GM18498 (cell line): ENCODE measurements at regions not wholly inside any gene's neighbourhood (a gene's known extent, or its start where the extent isn't known, plus 50 kb on each side); places are given as distances from the start of the nearest gene placed in this dataset.
"Not testable (repeated sequence)": the region's sequence is repeated elsewhere in the genome, so short reads cannot be mapped to it uniquely, and the experiment has no call there.

ENCODE experiments used
- ATAC-seq: cut with Tn5 transposase; IDR thresholded peaks from one replicate; pipeline ENCODE4 v1.9.1; 2021; ENCODE audit warnings: mild to moderate bottlenecking, moderate library complexity; ENCODE audit not compliant: unreplicated experiment

DNA sequence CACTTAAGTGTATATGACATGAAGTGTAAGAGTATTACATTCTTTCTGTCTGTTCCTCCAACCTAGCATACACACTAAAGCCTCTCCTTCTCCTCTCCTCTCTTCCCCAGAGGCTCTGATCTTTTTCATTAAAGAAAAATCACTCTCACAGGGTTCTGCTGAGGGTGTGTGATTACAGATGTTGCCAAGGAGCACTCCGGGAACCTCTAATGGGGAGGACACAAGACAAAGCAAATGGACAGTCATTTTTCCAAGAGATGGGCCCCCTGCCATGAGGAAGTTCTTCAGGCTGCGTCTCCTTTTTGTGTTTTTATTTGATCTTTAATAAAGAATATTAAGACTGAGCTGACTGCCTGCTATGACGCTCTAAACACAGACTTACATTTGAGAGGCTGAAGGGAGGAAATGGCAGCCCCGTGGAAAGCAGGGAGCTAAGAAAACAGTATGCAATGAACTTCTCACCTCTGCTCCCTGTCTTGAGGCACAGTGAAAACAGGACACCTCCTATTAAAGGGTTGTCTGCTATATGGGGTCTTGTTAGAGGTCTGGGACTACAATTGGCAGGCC lies 578.1 kb downstream of the PIK3C3 start:
- no peak for ATAC-seq

DNA sequence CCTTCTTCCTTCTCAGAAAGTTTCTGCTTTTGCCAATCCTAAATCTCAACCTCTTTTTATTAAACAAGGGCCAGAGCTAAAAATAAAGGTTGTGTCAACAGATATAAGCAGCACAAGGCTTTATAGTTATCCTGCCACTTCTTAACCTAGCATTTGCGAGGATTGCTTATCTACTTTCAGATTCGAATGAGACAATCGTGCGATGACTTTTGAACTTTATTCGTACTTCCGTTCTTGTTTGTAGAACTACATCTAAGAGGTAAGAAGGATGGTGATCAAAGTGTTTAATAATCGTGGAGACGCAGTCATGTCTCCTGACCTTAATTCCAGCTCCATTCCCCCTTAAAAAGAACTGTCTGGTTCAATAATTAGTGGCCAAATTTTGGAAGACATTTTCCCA lies 578.6 kb downstream of the PIK3C3 start:
- ATAC-seq = no peak

DNA sequence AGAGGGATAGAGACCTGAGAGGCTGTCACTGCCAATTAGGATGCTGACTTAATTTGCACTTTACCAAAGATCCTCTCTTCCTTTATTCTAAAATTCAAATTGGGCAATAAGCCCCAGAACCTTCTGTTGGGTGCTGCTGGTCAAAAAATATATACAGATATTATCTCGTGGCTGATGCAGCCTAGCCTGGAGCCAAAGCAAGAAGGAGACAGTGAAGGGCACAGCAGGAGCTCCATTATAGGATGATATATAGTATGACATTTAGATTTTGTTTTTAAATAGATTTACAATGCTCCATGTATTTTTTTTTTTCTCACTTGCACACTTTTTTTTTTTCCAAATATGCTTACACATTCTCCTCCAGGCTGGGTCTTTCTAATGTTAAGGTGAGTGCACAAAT lies 579.3 kb downstream of the PIK3C3 start:
- ATAC-seq = no peak

DNA sequence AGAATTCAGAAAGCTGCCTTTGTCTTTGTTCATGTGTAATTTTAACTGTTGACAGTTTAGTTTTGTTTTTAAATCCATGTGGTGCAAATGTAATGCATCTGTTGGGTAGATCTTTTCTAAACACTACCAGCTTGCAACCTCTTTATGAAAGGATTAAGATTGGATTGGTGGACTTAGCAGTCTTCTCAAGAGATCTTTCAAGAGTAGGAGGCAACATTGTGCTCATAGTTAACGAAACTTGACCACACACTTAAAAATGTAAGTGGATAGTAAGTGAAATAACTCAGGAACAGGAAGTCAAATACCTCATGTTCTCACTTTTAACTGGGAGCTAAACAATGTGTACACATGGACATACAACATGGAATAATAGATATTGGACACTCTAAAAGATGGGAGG lies 579.0 kb downstream of the RIT2 start:
- ATAC-seq = no peak

DNA sequence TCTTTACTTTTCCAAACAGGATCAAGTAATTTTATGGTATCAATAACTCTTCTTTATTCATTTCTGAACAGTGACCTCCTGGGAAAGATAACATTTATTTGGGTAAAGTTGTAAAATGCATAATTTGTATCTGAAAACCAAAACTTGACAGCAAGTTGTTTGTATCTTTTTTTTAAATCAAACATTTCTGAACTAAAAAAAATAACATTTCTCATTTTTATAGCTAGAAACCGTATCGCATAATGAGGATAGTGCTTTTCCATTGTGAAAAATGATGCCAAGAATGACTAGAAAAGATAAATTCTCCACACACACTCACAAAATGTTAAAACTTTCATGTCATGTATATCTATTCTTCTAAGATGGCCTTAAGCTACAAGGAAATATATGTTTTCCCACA lies 578.2 kb downstream of the RIT2 start:
- no peak for ATAC-seq

DNA sequence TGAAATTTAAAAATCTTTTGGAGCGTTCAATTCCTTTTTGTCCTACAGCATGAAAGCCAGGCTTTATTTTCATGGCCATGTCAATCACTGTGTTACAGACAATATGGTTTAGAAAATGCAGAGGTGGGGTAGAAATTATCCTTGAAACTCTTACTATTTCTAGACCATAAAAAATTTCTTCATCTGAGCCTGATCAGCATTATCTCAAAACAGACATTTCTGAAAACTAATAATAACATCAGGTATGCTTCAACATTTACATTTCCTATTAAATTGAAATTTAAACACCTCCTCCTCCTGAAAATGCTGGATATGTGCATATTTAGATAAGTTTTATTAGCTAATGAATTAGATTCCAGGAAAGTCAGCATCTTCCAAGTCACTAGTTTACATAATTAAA lies 570.6 kb downstream of the RIT2 start:
- ATAC-seq = no peak

DNA sequence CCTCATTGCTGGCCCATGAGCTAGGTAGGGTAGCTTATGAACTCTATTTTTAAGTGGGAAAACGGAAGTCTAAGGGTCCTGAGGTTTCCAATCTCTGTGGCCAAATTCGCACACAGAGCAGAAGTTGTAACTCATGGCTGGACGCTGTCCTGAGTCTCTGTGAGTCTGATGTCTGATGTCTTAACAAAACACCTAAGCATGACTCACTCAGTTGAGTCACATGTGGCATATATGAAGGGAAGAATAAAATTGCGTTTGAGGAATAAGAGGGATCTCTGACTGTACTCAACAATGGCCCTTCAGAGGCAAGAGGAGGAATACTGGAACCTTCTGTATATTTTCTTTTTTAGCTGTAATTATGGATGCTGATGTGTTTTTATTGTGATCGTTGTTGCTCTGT lies 569.7 kb downstream of the RIT2 start:
- ATAC-seq = no peak

DNA sequence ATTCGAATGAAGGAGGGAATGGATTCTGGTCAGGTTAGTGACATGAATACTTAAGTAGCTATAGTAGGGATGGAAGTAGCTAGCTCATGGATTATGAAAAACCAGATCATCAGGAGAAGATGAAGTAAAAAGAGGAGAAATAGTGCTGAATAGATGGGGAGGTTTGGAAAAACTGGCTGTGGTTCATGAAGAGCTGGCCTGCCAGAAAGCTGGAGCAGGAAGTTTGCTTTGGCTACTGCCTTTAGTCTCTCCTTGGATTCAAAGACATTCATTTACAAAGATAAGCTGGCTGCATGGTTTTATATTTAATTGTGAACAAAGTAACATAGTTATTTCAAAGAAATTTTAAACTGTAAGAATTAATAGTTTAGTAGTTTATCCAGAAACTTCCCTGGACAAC lies 567.0 kb downstream of the RIT2 start:
- ATAC-seq = no peak

DNA sequence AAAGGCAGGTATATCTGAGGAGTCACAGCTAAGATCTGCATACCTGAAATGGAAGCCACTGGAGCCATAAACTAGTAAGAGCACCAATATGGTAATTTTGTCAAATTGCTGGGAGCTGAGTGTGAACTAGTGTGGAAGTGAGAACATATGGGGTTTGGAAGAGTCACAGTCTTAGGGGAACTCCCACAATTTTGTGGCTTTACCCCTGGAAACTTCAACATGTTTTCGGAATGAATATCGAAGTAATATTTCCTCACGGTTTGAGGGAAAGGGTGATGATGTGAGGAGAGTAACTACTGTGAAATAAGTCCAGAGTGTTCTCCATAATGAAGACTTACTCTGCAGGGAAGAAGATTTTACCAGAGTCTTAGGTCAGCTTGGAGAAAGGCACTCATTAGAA lies 565.9 kb downstream of the RIT2 start:
- ATAC-seq = no peak

DNA sequence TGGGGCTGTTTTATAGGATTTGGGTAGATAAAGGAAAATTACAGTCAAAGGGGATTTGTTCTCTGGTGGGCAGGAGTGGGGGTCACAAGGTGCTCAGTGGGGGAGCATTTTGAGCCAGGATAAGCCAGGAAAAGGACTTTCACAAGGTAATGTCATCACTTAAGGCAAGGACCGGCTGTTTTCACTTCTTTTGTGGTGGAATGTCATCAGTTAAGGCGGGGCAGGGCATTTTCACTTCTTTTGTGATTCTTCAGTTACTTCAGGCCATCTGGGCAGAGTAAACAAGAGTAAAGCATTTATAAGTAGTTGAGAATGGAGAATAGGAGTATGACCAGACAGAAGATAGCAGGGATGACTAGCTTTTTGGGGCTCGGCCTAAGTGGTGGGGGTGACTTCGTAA lies 562.9 kb downstream of the RIT2 start:
- not testable (repeated sequence) for ATAC-seq

DNA sequence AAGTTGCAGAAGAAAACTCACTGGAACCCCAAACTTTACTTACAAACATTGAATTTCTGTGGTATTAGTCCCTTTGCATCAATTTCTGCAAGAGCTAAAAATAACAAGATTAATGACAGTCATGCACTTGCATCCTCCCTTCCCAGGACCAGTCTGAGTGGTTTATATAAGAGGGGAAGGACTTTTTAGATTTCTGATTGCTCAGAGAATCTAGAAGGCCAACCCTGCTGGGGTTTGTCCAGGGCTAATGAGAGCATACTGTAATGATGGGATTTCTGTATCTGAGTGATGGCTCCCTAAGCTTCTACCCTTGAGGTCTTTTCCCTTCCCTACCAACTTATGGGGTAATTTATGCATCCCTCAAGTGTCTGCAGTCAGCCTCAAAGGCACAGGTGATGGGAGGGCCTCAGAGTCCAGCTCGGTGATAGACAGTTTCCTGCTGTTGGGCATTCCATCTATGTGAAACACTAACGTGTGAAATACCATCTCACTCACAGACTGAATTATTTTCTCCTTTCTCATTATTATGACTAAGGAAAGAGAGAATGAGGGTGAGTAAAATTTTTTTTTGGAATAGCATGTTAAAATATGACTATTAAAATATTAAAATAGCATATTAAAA lies 556.3 kb downstream of the RIT2 start:
- no peak for ATAC-seq

DNA sequence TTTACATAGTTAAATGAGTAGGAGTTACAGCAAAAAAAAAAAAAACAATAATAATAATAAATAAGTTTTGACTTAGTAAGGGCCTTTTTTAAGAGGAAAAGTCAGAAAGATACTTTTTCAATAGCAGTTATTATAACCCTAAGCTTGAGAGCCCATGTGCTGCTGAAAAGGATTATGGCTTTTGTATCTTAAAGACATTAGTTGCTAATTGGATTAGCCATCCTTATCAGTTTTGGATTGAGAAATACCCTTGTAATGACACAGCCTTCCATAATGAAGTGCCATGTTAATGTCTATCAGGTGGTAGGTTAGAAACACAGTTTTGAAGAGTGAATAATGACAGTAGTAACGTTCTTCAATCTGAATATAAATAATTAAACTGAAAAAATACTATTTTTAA lies 554.0 kb downstream of the RIT2 start:
- ATAC-seq = no peak

DNA sequence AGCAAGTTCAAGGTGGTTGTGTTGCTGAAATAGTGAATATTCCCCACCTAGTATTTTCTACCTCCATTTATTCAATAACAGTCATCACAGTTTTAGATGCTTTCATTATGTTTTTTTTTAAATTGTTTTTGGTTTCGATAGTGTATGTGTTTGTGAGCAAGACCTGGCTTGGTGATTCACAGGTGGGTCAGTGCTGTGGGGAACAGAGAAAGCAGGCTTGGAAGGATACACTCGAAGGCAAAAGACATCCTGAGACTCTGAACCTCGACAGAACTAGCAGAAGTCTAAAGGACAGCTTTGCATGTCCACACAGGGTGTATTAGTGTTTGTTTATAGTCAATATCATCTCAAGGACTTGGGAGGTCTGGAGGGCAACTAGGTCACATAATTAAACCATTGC lies 551.5 kb downstream of the RIT2 start:
- no peak for ATAC-seq

DNA sequence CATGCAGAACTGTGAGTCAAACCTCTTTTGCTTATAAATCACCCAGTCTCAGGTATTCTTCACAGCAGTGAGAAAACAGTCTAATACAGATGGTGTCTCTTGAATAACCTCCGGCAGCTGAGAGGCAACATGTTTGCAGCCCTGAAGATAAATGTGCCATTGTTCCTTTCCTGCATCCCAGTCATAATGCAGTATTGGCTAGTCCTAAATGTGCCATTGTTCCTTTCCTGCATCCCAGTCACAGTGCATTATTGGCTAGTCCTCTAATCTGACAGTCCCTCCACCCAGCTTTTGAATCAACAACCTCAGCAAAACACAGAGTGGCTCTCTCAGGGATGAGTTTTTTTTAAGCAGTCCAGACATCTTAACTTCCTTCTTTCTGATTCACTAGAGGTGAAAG lies 550.7 kb downstream of the RIT2 start:
- no peak for ATAC-seq

DNA sequence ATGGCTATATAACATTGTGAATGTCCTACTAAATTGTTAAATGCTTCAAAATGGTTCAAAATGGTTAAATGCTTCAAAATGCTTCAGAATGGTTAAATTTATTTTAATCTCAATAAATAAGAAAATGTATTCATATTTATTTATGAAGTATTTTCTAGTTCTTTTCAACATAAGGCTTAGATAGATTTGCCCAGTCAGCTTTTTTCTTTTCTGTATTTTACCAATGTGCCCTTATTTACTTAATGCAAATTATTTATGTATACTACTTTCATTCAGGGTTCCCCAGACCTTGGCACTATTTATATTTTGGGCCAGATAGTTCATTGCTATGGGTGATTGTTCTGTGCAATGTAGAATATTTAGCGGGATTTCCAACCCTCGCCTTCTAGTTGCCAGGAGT lies 546.7 kb downstream of the RIT2 start:
- ATAC-seq = no peak

DNA sequence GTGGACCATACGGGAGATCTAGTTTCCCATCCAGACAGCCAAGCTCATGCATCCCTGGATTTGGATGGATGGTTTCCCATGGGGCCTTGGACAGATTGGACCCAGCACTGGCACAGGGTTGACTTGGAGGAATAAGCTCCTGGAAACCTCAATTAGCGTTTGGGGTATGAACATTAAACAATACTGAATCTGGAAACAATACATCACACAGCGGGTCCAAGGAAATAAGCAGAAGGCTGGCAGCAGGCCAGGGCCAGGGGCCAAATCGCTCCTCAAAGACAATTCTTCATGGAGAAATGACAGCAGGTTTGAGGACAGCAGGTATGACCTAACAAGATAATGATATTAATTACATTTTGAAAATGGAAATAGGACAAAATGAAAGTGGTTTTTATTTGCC lies 540.6 kb downstream of the RIT2 start:
- ATAC-seq = no peak

DNA sequence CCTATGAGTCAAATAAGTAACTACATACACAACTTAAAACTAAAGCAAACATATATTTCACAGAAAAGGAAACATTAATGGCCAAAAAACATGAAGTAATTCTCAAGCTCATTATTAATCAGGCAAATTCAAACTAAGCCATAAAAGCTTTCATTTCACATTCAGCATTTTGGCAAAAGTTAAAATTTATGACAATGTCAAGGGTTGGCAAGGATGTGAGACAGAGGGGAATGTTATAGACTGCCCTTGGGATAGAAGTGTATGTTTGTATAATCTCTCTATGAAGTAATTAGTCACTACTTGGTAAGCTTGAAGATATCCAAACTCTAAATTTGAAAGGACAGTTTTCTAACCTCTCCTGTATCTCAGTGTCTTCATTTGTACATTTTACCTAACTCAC lies 539.4 kb downstream of the RIT2 start:
- ATAC-seq = no peak

DNA sequence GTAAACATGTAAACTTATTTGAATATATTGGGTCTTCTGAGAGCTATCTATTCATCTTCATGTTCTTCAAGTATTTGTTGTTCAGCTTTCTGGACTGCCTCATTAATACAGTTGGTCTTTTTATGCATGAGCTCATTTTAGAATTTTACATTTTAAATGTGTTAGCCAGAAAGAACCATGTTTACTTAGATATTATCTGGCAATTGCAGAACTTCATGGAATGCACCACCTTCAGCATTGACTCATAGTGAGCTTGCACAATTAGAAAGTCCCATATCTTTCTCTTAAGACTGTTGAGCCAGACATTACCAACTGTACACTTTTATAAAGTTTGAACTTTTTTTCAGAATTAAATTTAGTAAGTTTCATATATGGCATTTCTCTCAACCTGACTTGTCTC lies 536.7 kb downstream of the RIT2 start:
- no peak for ATAC-seq

DNA sequence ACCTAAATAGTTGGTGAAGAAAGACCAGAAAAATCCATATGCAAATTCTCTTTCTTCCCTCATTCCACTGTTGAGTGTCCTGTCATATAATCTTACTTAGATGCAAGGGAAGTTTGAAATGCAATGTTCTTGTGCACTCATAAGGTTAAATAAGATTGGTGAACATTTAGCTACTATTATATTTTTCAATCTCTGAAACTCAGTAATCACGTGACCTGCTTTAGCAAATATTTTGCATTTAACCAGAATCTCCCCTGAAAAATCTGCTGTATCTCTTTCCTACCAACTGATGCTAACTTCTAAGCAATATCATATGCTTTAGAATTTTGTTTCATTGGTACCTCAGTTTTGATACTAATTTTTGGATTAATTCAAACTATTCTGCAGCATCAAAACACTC lies 533.2 kb downstream of the RIT2 start:
- no peak for ATAC-seq

DNA sequence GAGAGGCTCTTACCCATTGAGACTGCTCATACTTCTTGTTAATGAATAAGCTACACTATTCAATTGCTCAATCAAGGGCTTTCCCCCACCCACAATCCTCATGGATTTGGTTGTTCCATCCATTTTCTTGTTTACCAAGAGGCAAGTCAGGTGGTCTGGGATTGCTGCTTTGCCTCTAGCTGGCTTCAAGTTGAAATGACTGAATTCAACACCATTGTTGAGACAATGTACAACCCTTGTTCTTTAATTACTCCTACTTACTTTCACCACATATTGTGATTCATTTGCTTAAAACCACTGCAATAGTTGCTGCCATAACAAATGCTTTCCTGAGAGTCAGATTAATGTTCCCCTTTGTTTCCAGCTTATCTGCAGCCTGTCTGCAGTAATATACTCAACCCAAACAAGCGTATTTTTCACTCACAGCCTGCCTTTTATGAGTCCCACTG lies 532.2 kb downstream of the RIT2 start:
- ATAC-seq = no peak

DNA sequence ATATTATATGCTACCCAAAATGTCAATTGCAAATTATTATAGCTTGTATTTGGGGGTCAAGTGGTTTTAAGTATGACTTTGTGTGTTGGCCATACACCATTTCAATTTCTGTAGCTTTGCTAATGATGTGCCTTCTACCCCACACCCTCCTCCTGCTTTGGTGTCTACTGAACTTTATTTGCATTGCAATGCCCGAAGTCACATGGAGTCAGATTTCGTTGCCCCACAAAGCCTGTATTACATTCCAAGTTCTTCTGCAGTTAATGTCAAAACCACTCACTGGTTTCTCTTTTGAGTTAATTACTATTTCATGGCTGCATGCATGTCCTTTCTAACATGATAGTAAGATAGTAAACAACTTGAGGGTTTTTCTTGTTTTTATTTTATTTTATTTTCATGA lies 528.9 kb downstream of the RIT2 start:
- ATAC-seq = no peak

DNA sequence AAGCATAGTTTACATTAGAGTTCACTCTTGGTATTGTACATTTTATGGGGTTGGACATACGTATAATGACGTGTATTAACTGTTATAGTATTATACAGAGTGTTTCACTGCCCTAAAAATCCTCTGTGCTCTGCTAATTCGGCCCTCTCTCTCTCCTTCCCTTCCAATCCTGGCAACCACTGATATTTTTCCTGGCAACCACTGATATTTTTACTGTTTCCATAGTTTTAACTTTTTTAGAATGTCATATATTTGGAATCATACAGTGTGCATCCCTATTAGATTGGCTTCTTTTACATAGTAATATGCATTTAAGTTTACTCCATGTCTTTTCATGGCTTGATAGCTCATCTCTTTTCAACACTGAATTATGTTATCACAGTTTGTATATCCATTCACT lies 526.7 kb downstream of the RIT2 start:
- no peak for ATAC-seq

DNA sequence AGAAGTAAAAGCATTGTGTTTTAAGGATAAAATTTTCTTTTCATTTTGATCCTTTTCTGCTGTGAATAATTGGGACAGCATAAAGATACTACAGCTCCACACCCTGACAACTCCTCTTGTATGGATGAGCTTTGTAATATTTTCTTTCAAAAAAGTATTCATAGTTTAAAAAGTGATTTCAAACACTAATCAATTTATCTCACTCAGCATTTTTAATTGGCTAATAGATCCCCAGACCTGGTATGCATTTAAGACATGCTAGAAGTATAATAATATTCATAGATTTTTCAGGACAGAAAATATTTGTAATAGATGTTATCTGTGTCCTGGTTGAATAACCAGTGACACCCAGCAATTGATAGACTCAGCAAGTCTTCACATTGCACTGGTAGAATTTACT lies 510.7 kb downstream of the RIT2 start:
- ATAC-seq = no peak
